SK-N-SH treated with all-trans-retinoic acid at 6 μM for 48 hours (cell line): ENCODE measurements at regions not wholly inside any gene's neighbourhood (a gene's known extent, or its start where the extent isn't known, plus 50 kb on each side); places are given as distances from the start of the nearest gene placed in this dataset.

ENCODE experiments used
- ARNTL ChIP-seq: fragments of 450-650 bp; formaldehyde crosslinking; IDR thresholded peaks from 2 replicates; pipeline ENCODE4 v1.5.0; 2020; ENCODE audit warnings: low read depth, mild to moderate bottlenecking, moderate library complexity, borderline replicate concordance
- ESRRG ChIP-seq: fragments of 250-450 bp; sonication (Bioruptor Pico); IDR thresholded peaks from 2 replicates; pipeline ENCODE4 v1.6.1; 2021; ENCODE audit warnings: mild to moderate bottlenecking
- OSR1 ChIP-seq: fragments of 250-450 bp; sonication (Bioruptor Pico); IDR thresholded peaks from 2 replicates; pipeline ENCODE4 v1.8.0; 2022; ENCODE audit warnings: moderate library complexity, mild to moderate bottlenecking, inconsistent platforms
- RARB ChIP-seq: fragments of 250-450 bp; sonication (Bioruptor Pico); IDR thresholded peaks from 2 replicates; pipeline ENCODE4 v1.8.0; 2021; ENCODE audit warnings: mild to moderate bottlenecking, moderate library complexity
- ZFP3 ChIP-seq: fragments of 250-450 bp; sonication (Bioruptor Pico); IDR thresholded peaks from 2 replicates; pipeline ENCODE4 v1.5.0; 2020; ENCODE audit warnings: mild to moderate bottlenecking, moderate library complexity
- ZFP30 ChIP-seq: fragments of 450-650 bp; formaldehyde crosslinking; IDR thresholded peaks from 2 replicates; pipeline ENCODE4 v1.5.0; 2022; ENCODE audit warnings: mild to moderate bottlenecking, moderate library complexity
- ZNF565 ChIP-seq: fragments of 450-650 bp; formaldehyde crosslinking; conservative IDR thresholded peaks from 2 replicates; pipeline ENCODE4 v1.5.0; 2020; ENCODE audit warnings: low read depth, mild to moderate bottlenecking, moderate library complexity
- ZNF70 ChIP-seq: fragments of 450-650 bp; formaldehyde crosslinking; IDR thresholded peaks from 2 replicates; pipeline ENCODE4 v1.5.0; 2020; ENCODE audit warnings: mild to moderate bottlenecking, moderate library complexity
- TF ChIP-seq, protein P1 (sequence below): fragments of 250-450 bp; sonication (Bioruptor Pico); IDR thresholded peaks from 2 replicates; pipeline ENCODE4 v1.5.1; 2021; ENCODE audit warnings: mild to moderate bottlenecking, moderate library complexity
- TF ChIP-seq, protein P2 (sequence below): fragments of 250-450 bp; sonication (Bioruptor Pico); IDR thresholded peaks from 2 replicates; pipeline ENCODE4 v1.8.0; 2021; ENCODE audit warnings: low read depth, mild to moderate bottlenecking, moderate library complexity, borderline replicate concordance
- TF ChIP-seq, protein P3 (sequence below): fragments of 250-450 bp; sonication (Bioruptor Pico); IDR thresholded peaks from 2 replicates; pipeline ENCODE4 v1.5.1; 2020; ENCODE audit warnings: low read depth, mild to moderate bottlenecking, moderate library complexity
- TF ChIP-seq, protein P4 (sequence below): fragments of 250-450 bp; sonication (Bioruptor Pico); IDR thresholded peaks from 2 replicates; pipeline ENCODE4 v1.5.0; 2020; ENCODE audit warnings: mild to moderate bottlenecking, moderate library complexity
- TF ChIP-seq, protein P5 (sequence below): fragments of 250-450 bp; sonication (Bioruptor Pico); IDR thresholded peaks from 2 replicates; pipeline ENCODE4 v1.8.0; 2020; ENCODE audit warnings: mild to moderate bottlenecking, moderate library complexity, borderline replicate concordance

DNA sequence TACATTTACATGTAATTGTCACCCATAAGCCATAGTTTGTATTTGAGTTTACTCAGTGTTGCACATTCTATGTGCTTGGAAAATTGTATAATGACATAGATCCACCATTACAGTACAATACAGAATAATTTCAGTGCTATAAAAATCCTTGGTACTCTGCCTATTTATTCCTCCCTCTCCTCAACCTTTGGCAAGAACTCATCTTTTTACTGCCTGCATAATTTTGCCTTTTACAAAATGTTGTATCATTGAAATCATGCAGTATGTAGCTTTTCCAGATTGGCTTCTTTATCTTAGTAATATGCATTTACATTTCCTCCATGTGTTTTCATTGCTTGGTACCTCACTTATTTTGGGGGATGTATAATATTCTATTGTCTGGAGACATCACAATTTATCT, 786.9 kb upstream of the SEMA6D start:
- TF ChIP-seq, protein P1, sequence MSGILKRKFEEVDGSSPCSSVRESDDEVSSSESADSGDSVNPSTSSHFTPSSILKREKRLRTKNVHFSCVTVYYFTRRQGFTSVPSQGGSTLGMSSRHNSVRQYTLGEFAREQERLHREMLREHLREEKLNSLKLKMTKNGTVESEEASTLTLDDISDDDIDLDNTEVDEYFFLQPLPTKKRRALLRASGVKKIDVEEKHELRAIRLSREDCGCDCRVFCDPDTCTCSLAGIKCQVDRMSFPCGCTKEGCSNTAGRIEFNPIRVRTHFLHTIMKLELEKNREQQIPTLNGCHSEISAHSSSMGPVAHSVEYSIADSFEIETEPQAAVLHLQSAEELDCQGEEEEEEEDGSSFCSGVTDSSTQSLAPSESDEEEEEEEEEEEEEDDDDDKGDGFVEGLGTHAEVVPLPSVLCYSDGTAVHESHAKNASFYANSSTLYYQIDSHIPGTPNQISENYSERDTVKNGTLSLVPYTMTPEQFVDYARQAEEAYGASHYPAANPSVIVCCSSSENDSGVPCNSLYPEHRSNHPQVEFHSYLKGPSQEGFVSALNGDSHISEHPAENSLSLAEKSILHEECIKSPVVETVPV (CRISPR knock-in tag) = no peak
- TF ChIP-seq, protein P2, sequence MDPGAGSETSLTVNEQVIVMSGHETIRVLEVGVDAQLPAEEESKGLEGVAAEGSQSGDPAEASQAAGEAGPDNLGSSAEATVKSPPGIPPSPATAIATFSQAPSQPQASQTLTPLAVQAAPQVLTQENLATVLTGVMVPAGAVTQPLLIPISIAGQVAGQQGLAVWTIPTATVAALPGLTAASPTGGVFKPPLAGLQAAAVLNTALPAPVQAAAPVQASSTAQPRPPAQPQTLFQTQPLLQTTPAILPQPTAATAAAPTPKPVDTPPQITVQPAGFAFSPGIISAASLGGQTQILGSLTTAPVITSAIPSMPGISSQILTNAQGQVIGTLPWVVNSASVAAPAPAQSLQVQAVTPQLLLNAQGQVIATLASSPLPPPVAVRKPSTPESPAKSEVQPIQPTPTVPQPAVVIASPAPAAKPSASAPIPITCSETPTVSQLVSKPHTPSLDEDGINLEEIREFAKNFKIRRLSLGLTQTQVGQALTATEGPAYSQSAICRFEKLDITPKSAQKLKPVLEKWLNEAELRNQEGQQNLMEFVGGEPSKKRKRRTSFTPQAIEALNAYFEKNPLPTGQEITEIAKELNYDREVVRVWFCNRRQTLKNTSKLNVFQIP (CRISPR knock-in tag) = no peak
- TF ChIP-seq RARB (no peak), ZFP30 (CRISPR knock-in tag) (no peak), OSR1 (CRISPR knock-in tag) (no peak), ZNF70 (CRISPR knock-in tag) (no peak), ESRRG (CRISPR knock-in tag) (no peak), ZFP3 (CRISPR knock-in tag) (no peak), ZNF565 (CRISPR knock-in tag) (no peak), ARNTL (CRISPR knock-in tag) (no peak)
- TF ChIP-seq, protein P3, sequence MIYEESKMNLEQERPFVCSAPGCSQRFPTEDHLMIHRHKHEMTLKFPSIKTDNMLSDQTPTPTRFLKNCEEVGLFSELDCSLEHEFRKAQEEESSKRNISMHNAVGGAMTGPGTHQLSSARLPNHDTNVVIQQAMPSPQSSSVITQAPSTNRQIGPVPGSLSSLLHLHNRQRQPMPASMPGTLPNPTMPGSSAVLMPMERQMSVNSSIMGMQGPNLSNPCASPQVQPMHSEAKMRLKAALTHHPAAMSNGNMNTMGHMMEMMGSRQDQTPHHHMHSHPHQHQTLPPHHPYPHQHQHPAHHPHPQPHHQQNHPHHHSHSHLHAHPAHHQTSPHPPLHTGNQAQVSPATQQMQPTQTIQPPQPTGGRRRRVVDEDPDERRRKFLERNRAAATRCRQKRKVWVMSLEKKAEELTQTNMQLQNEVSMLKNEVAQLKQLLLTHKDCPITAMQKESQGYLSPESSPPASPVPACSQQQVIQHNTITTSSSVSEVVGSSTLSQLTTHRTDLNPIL (CRISPR knock-in tag) = no peak
- TF ChIP-seq, protein P4, sequence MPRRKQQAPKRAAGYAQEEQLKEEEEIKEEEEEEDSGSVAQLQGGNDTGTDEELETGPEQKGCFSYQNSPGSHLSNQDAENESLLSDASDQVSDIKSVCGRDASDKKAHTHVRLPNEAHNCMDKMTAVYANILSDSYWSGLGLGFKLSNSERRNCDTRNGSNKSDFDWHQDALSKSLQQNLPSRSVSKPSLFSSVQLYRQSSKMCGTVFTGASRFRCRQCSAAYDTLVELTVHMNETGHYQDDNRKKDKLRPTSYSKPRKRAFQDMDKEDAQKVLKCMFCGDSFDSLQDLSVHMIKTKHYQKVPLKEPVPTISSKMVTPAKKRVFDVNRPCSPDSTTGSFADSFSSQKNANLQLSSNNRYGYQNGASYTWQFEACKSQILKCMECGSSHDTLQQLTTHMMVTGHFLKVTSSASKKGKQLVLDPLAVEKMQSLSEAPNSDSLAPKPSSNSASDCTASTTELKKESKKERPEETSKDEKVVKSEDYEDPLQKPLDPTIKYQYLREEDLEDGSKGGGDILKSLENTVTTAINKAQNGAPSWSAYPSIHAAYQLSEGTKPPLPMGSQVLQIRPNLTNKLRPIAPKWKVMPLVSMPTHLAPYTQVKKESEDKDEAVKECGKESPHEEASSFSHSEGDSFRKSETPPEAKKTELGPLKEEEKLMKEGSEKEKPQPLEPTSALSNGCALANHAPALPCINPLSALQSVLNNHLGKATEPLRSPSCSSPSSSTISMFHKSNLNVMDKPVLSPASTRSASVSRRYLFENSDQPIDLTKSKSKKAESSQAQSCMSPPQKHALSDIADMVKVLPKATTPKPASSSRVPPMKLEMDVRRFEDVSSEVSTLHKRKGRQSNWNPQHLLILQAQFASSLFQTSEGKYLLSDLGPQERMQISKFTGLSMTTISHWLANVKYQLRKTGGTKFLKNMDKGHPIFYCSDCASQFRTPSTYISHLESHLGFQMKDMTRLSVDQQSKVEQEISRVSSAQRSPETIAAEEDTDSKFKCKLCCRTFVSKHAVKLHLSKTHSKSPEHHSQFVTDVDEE (CRISPR knock-in tag) = no peak
- TF ChIP-seq, protein P5, sequence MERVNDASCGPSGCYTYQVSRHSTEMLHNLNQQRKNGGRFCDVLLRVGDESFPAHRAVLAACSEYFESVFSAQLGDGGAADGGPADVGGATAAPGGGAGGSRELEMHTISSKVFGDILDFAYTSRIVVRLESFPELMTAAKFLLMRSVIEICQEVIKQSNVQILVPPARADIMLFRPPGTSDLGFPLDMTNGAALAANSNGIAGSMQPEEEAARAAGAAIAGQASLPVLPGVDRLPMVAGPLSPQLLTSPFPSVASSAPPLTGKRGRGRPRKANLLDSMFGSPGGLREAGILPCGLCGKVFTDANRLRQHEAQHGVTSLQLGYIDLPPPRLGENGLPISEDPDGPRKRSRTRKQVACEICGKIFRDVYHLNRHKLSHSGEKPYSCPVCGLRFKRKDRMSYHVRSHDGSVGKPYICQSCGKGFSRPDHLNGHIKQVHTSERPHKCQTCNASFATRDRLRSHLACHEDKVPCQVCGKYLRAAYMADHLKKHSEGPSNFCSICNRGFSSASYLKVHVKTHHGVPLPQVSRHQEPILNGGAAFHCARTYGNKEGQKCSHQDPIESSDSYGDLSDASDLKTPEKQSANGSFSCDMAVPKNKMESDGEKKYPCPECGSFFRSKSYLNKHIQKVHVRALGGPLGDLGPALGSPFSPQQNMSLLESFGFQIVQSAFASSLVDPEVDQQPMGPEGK (CRISPR knock-in tag) = no peak
